GM15510 (cell line): ENCODE measurements at regions not wholly inside any gene's neighbourhood (a gene's known extent, or its start where the extent isn't known, plus 50 kb on each side); places are given as distances from the start of the nearest gene placed in this dataset.

Experiments used
- POLR2A ChIP-seq: IDR thresholded peaks from 3 replicates; pipeline ENCODE4 v1.6.1; 2011; ENCODE audit warnings: borderline replicate concordance; ENCODE audit not compliant: insufficient read length; ENCODE audit errors: extremely low read depth

GRCh38 chr15:31260646-31261265 lies 65.9 kb upstream of the KLF13 start:
- TF ChIP-seq POLR2A = no peak

DNA sequence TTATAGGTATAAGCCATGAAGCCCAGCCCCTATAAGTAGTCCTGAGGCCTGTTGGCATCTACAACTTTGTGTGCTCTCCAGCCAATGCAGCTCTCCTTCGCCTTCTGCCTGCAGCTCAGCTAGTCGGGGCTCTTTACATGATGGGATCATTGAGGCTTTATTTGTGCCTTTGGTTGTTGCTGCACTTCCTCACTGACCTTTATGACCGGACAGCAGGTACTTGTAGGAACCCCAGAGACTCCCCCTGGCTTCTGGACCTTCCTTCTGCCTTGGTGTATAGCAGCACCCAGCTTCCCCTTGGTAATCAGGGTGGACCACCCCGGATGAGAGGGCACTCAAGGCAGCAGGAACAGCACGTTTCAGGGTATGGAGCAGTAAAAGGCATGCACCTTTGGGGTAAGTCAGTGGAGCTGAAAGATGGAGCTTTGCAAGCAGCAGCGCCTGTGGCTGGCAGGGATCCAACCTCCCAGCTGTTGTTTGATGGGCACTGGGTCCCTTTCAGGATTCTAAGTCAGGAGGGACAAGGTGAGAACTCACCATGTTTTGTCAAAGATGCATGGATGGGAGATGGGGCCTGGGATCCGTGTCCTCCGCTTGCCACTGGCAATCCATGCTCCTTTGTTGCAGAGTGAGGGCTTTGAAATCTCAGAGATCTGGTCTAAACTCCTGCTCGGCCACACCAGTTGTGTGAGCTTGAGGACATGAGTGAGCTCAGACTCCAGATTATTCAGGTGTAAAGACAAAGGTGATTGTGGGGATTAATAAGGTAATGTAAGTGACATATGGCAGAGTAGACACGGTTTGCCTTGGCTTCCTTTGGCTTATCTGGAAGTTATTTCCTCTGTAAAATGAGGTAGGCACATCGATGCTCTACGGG lies 65.1 kb upstream of the KLF13 start:
- TF ChIP-seq POLR2A = no peak

- TF ChIP-seq POLR2A = no peak
Observed at GRCh38 chr15:31262143-31262530, 64.5 kb upstream of the KLF13 start.

DNA sequence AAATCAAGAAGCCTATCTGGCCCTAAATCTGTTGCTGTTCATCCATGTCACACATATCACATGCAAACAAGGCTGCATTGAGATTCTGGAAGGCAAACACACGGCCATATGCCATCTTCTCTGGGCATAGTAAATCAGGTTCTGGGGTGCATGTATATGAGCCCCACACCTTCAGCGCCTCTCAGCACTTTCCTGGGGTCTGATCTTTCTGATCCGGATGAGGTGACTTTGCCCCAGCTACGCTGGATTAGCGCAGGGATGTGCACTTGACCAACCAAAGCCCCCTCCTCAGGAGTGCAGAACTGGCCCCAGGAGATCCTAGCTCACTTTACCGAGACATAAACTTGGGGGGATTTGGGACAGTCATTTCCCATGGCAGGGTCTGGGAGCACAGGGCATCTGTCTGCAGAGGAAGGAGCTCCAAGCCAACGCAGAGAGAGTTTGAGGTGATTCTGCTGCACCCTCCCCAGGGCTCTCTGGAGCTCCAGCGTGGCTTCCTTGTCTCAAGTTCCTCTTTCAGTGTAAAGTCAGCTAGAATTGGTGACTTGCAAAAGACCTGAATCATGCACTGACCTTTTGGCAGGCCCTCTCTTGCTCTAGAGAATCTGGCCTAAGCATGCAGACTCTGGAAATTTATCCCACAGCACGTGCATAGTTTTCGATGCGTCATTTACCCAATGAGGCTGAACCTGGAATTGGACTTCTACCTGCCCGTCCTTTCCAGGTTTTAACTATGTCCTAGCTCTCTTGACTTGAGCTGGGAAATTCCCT lies 63.5 kb upstream of the KLF13 start:
- TF ChIP-seq POLR2A = peak; percentile 27

- TF ChIP-seq POLR2A = no peak
Observed at GRCh38 chr15:31263751-31264558, 62.7 kb upstream of the KLF13 start.

DNA sequence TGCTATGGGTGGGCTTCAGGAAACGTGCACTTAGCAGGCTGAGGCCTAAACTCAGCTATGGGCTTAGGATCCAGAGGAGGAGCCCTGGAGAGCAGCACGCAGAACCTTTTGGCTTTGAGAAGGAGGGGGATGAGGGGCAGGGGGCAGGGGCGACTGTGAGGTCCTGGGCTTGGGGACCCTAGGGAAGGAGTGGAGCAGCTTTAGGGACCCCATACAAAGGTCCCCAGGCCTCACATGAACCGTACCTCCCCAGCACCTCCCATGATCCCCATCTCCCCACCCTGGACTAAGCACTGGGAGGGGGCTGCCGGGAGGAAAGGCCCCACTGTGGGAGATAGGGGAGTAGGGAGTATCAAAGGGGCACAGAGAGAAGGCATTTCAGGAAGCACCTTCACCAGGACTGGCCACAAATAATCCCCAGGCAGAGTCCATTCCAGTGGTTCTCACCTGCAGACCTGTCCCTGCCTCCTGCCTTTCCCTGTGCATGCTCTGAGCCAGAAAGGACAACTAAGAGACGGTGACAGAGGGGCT lies 62.0 kb upstream of the KLF13 start:
- TF ChIP-seq POLR2A = no peak

- TF ChIP-seq POLR2A = no peak
Observed at GRCh38 chr15:31265090-31265870, 61.4 kb upstream of the KLF13 start.

GRCh38 chr15:31265871-31266711 lies 60.5 kb upstream of the KLF13 start:
- peak; percentile 29 for TF ChIP-seq POLR2A

DNA sequence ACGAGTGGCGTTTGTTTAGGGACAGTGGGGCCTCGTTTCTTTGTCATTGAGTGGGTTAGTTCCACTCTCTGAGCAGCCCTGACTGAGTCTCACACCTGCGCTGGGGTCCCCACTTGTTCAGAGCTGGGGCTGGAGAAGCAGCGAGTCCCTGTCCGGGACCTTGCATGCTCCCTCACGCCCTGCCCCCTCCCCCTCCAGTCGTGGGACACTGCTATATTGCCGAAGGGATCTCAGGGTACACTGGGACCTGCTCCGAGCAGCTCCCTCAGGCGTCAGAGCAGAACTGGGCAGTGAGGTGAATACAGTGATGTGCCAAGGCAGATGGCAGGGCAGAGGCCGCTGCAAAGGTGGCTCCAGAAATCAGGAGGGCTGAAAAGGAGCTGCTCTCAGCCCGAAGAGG lies 59.9 kb upstream of the KLF13 start:
- peak; percentile 15 for TF ChIP-seq POLR2A

DNA sequence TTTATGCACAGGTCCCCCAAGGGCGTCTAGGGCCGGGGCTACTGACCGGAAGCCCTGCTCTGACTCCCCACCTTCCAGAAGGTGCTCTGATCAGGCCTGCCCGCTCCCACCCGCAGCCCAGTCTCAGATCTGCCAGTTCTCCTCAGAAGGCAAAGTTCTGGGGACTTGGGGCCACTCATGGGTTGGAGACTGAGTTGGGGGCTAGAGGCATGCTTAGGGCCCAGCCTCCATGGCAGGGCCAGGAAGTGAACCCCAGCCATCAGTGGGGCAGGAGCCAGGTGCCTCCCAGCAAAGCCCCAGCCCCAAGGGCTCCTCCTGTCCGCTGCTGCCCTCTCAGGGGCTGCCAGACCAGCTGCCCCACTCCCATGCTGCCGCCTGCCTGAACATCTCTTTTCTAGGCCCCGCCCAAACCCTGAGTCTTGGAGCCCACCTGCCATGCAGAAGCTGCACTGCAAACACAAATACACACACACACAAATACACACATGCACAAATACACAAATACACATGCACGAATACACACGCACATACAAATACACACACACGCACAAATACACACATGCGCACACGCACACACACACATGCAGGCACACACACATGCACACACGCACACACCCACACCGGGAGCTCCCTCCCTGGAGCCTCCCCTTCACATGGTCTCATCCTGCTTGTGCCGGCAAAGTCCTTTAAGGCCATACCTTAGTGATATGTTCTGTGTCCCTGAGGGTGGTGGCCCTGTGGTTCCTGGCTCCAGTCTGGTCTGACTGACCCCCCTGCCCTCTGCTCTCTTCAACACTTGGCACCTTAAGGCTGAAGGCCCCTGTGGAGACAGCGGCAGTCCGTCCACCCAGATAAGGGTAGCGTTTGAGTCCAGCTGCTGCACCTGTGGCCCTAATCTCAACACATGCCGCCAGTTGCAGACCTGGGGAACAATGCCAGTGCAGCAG lies 59.2 kb upstream of the KLF13 start:
- TF ChIP-seq POLR2A = no peak

GRCh38 chr15:31268108-31268501 lies 58.5 kb upstream of the KLF13 start:
- no peak for TF ChIP-seq POLR2A
